Stimulated activated CD4-positive, alpha-beta T cell treated with anti-CD3 and anti-CD28 coated beads, Interleukin-4, amount 100 ng/mL, for 1 hour (primary cell): ENCODE measurements at regions not wholly inside any gene's neighbourhood (a gene's known extent, or its start where the extent isn't known, plus 50 kb on each side); places are given as distances from the start of the nearest gene placed in this dataset.

Experiments
- DNase-seq: peaks from one replicate; pipeline ENCODE4 v3.0.0-alpha.2; 2020

- DNase-seq = no peak
Observed at GRCh38 chr7:35498416-35498815, 196.5 kb downstream of the HERPUD2 start.

- DNase-seq = no peak
Observed at GRCh38 chr7:35495844-35496243, 199.1 kb downstream of the HERPUD2 start.

- no peak for DNase-seq
Observed at GRCh38 chr7:35495377-35495776, 199.6 kb downstream of the HERPUD2 start.

GRCh38 chr7:35494407-35494806 is 200.5 kb downstream of the HERPUD2 start:
- no peak for DNase-seq

GRCh38 chr7:35492451-35493175 is 202.3 kb downstream of the HERPUD2 start:
- DNase-seq = no peak

- DNase-seq = no peak
Observed at GRCh38 chr7:35491233-35491632, 203.7 kb downstream of the HERPUD2 start.

GRCh38 chr7:35487841-35488240 is 207.1 kb downstream of the HERPUD2 start:
- DNase-seq = no peak

GRCh38 chr7:35487402-35487801 is 207.5 kb downstream of the HERPUD2 start:
- DNase-seq = no peak

- no peak for DNase-seq
Observed at GRCh38 chr7:35485436-35485835, 209.5 kb downstream of the HERPUD2 start.

GRCh38 chr7:35483568-35483967 is 211.4 kb downstream of the HERPUD2 start:
- DNase-seq = no peak

- no peak for DNase-seq
Observed at GRCh38 chr7:35482231-35482630, 212.7 kb downstream of the HERPUD2 start.

GRCh38 chr7:35480806-35481205 is 214.1 kb downstream of the HERPUD2 start:
- no peak for DNase-seq

GRCh38 chr7:35477609-35478008 is 217.3 kb downstream of the HERPUD2 start:
- no peak for DNase-seq

- no peak for DNase-seq
Observed at GRCh38 chr7:35474100-35474499, 220.2 kb upstream of the TBX20 start.

- no peak for DNase-seq
Observed at GRCh38 chr7:35468606-35469005, 214.7 kb upstream of the TBX20 start.

- no peak for DNase-seq
Observed at GRCh38 chr7:35467456-35467978, 213.6 kb upstream of the TBX20 start.

GRCh38 chr7:35465791-35466336 is 212.0 kb upstream of the TBX20 start:
- no peak for DNase-seq

- no peak for DNase-seq
Observed at GRCh38 chr7:35463751-35464150, 209.9 kb upstream of the TBX20 start.

GRCh38 chr7:35463176-35463700 is 209.3 kb upstream of the TBX20 start:
- DNase-seq = no peak

GRCh38 chr7:35454575-35455385 is 200.9 kb upstream of the TBX20 start:
- no peak for DNase-seq

- DNase-seq = no peak
Observed at GRCh38 chr7:35450456-35451214, 196.7 kb upstream of the TBX20 start.

- DNase-seq = no peak
Observed at GRCh38 chr7:35448486-35448885, 194.6 kb upstream of the TBX20 start.

GRCh38 chr7:35446091-35446490 is 192.2 kb upstream of the TBX20 start:
- DNase-seq = no peak
